Fibroblast of pulmonary artery (primary cell): ENCODE measurements at regions not wholly inside any gene's neighbourhood (a gene's known extent, or its start where the extent isn't known, plus 50 kb on each side); places are given as distances from the start of the nearest gene placed in this dataset.

Source experiments
- DNase-seq: peaks from one replicate; pipeline ENCODE4 v3.0.0-alpha.2; 2010; ENCODE audit warnings: low read depth
- H3K4me3 ChIP-seq: replicated peaks from 2 replicates; pipeline ENCODE4 v1.5.1; 2011; ENCODE audit warnings: low read depth, mild to moderate bottlenecking, control low read depth, low read length, moderate library complexity
- TF ChIP-seq, protein P1 (sequence below): IDR thresholded peaks from 2 replicates; pipeline ENCODE4 v1.5.1; 2011; ENCODE audit warnings: mild to moderate bottlenecking, control low read depth, low read length, inconsistent platforms; ENCODE audit errors: missing control alignments

GRCh38 chr6:100237821-100238220, 226.9 kb downstream of the SIM1 start:
- TF ChIP-seq, protein P1, sequence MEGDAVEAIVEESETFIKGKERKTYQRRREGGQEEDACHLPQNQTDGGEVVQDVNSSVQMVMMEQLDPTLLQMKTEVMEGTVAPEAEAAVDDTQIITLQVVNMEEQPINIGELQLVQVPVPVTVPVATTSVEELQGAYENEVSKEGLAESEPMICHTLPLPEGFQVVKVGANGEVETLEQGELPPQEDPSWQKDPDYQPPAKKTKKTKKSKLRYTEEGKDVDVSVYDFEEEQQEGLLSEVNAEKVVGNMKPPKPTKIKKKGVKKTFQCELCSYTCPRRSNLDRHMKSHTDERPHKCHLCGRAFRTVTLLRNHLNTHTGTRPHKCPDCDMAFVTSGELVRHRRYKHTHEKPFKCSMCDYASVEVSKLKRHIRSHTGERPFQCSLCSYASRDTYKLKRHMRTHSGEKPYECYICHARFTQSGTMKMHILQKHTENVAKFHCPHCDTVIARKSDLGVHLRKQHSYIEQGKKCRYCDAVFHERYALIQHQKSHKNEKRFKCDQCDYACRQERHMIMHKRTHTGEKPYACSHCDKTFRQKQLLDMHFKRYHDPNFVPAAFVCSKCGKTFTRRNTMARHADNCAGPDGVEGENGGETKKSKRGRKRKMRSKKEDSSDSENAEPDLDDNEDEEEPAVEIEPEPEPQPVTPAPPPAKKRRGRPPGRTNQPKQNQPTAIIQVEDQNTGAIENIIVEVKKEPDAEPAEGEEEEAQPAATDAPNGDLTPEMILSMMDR: no peak
- no peak overlapping the region for H3K4me3 ChIP-seq
- DNase-seq: no peak

- TF ChIP-seq, protein P1: no peak
- no peak overlapping the region for H3K4me3 ChIP-seq
- no peak for DNase-seq
Measured at GRCh38 chr6:100236389-100236788, 228.3 kb downstream of the SIM1 start.

DNA sequence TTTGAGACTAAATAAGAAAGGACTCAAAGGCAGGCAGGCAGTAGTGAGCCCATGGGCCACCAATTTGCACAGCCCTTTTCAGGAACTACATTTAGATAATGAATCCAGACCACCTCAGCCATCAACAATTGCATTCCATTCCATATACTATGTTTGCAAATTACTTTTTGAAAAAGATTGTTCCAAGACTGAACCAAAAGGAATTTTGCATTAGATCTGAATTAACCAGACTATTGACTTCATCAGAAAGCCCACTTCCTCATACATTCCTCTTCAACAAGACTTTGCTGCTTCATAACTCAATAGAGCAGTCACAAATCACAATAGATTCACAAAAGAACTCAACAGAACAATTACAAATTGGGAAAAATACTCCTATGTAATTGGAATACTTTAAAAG, 229.1 kb downstream of the SIM1 start:
- no peak overlapping the region for H3K4me3 ChIP-seq
- TF ChIP-seq, protein P1: no peak
- no peak for DNase-seq

DNA sequence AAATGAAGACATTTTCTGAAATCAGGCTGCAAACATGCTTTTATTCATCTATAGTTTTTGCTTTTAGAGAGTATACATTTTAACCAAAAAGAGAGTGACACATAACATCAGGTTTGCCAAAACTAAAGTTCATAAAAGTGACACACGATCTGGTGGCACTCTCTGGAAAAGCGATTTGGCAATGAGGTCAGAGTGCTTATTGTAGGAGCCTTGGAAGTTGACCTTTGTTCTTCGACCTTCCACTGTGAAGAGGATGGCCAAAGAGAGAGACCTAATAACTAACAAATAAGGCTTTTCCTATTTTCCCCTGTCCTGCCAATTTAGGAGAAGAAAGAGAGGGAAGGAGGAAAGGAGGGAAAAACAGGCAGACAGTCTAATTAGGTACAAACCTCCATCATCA, 230.1 kb downstream of the SIM1 start:
- DNase-seq: no peak
- TF ChIP-seq, protein P1: no peak
- no peak overlapping the region for H3K4me3 ChIP-seq

- DNase-seq: no peak
- TF ChIP-seq, protein P1: no peak
- no peak overlapping the region for H3K4me3 ChIP-seq
Measured at GRCh38 chr6:100232781-100233573, 231.7 kb downstream of the SIM1 start.

GRCh38 chr6:100230953-100231316, 233.8 kb downstream of the SIM1 start:
- no peak overlapping the region for H3K4me3 ChIP-seq
- peak; percentile 20 for DNase-seq
- TF ChIP-seq, protein P1: no peak
